ENCODE measurements at regions not wholly inside any gene's neighbourhood (a gene's known extent, or its start where the extent isn't known, plus 50 kb on each side); places are given as distances from the start of the nearest gene placed in this dataset.

DNA sequence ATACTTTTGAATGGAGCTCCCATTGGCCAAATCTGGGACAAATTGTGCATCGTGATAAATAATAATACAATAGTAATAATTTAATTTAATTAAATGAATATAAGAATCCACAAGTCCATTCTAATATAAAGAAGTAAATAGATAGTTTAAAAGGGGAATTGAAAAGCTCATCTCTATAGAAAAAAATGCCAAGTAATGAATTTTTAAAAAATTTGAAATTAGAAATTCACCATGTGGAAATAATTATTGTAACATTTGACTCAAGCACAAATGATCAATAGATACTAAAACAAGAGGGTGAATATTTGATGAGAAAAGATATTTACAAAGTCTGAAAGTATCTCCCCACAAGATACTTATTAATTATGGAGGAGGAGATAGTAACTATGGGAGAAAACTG lies 467.4 kb downstream of the CETN3 start:
- no peaks in the 10 kb centered on the region; the same call in 1 of the 2 replicates for H3K27me3 ChIP-seq (ENCODE audit: low read length)
- TF ChIP-seq, protein P1, sequence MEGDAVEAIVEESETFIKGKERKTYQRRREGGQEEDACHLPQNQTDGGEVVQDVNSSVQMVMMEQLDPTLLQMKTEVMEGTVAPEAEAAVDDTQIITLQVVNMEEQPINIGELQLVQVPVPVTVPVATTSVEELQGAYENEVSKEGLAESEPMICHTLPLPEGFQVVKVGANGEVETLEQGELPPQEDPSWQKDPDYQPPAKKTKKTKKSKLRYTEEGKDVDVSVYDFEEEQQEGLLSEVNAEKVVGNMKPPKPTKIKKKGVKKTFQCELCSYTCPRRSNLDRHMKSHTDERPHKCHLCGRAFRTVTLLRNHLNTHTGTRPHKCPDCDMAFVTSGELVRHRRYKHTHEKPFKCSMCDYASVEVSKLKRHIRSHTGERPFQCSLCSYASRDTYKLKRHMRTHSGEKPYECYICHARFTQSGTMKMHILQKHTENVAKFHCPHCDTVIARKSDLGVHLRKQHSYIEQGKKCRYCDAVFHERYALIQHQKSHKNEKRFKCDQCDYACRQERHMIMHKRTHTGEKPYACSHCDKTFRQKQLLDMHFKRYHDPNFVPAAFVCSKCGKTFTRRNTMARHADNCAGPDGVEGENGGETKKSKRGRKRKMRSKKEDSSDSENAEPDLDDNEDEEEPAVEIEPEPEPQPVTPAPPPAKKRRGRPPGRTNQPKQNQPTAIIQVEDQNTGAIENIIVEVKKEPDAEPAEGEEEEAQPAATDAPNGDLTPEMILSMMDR (IDR thresholded peaks at IDR 0.05; ENCODE audit: insufficient read depth, low read length, poor library complexity, severe bottlenecking) = no peak
- TF ChIP-seq EZH2phosphoT487 (conservative IDR thresholded peaks at IDR 0.05; ENCODE audit: low read length) = no peak

DNA sequence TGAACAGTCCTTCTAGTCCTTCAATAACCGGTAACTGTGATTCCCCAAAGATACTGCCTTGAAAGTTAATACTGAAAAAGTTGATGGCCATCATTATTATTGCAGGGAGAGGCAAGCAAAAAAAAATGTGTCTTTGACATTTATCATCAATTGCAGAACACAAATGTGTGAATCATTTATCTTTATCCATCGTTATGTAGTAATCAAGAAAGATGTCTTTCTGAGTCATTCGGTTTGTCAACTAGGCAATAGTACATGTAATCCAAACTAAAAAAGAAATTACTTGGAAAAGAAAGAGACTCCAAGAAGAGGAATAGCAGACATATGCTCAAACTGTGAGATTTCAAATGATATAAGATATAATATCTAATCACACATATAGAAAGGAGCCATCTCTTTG lies 473.0 kb downstream of the CETN3 start:
- Histone ChIP-seq H3K9me3 (ENCODE audit: insufficient read depth, low read length) (no peaks in the 10 kb centered on the region), H3K4me2 (ENCODE audit: low read depth, low read length, poor library complexity, severe bottlenecking) (no peak overlapping the region)

More for the DNA sequence above, 467.4 kb downstream of the CETN3 start:
- Histone ChIP-seq H3K9me2 (replicated peaks; ENCODE audit: insufficient read depth, low read length) (no peaks in the 10 kb centered on the region), H3K4me2 (ENCODE audit: low read depth, low read length, poor library complexity, severe bottlenecking) (no peak overlapping the region), H2AFZ (ENCODE audit: low read depth, low read length, severe bottlenecking) (no peak overlapping the region), H3K9me3 (ENCODE audit: insufficient read depth, low read length) (no peaks in the 10 kb centered on the region), H3K27ac (ENCODE audit: low read depth, low read length) (no peak overlapping the region), H3K4me3 (ENCODE audit: insufficient read depth, low read length, poor library complexity, severe bottlenecking) (no peak overlapping the region), H3F3A (ENCODE audit: insufficient read depth) (no peaks in the 10 kb centered on the region), H4K20me1 (ENCODE audit: low read depth, low read length) (no peaks in the 10 kb centered on the region), H3K36me3 (ENCODE audit: low read length) (no peaks in the 10 kb centered on the region), H3K79me2 (ENCODE audit: insufficient read depth, low read length) (no peaks in the 10 kb centered on the region), H3K9ac (ENCODE audit: low read length) (no peak overlapping the region)

DNA sequence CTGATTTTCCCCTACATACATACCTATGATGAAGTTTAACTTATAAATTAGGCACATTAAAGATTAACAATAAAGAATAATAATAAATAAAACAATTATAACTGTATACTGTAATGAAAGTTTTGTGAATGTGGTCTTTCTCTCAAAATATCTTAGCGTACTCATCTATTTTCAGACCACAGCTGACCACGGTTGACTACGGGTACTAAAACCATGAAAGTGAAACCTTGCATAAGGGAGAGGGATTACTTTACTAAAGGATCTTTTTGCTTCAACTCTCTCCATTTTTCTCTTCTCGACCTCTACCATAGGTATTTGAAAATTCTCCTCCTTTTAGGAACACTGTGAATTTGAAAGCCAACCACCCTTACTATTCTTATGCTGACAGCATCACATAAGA lies 475.5 kb downstream of the CETN3 start:
- no peaks in the 10 kb centered on the region for H4K20me1 ChIP-seq (ENCODE audit: low read depth, low read length)
- no peaks in the 10 kb centered on the region for H3K79me2 ChIP-seq (ENCODE audit: insufficient read depth, low read length)
- H3K27ac ChIP-seq (ENCODE audit: low read depth, low read length) = no peak overlapping the region
- no peaks in the 10 kb centered on the region for H3K9me3 ChIP-seq (ENCODE audit: insufficient read depth, low read length)
- no peaks in the 10 kb centered on the region for H3K27me3 ChIP-seq (ENCODE audit: low read length)
- no peak overlapping the region for H2AFZ ChIP-seq (ENCODE audit: low read depth, low read length, severe bottlenecking)
- no peak for TF ChIP-seq EZH2phosphoT487 (conservative IDR thresholded peaks at IDR 0.05; ENCODE audit: low read length)
- TF ChIP-seq, protein P1 (IDR thresholded peaks at IDR 0.05; ENCODE audit: insufficient read depth, low read length, poor library complexity, severe bottlenecking) = no peak
- no peak overlapping the region for H3K4me2 ChIP-seq (ENCODE audit: low read depth, low read length, poor library complexity, severe bottlenecking)
- H3K9ac ChIP-seq (ENCODE audit: low read length) = no peak overlapping the region
- no peaks in the 10 kb centered on the region for H3K36me3 ChIP-seq (ENCODE audit: low read length)
- H3K4me3 ChIP-seq (ENCODE audit: insufficient read depth, low read length, poor library complexity, severe bottlenecking) = no peak overlapping the region
- no peaks in the 10 kb centered on the region for H3F3A ChIP-seq (ENCODE audit: insufficient read depth)
- no peaks in the 10 kb centered on the region for H3K9me2 ChIP-seq (replicated peaks; ENCODE audit: insufficient read depth, low read length)

More for the DNA sequence above, 473.0 kb downstream of the CETN3 start:
- Histone ChIP-seq H3K4me3 (ENCODE audit: insufficient read depth, low read length, poor library complexity, severe bottlenecking) (no peak overlapping the region), H3K9me2 (replicated peaks; ENCODE audit: insufficient read depth, low read length) (no peaks in the 10 kb centered on the region), H3K27me3 (ENCODE audit: low read length) (no peaks in the 10 kb centered on the region; the same call in 1 of the 2 replicates), H3K27ac (ENCODE audit: low read depth, low read length) (no peak overlapping the region), H3K79me2 (ENCODE audit: insufficient read depth, low read length) (no peaks in the 10 kb centered on the region), H3K36me3 (ENCODE audit: low read length) (no peaks in the 10 kb centered on the region), H3F3A (ENCODE audit: insufficient read depth) (no peaks in the 10 kb centered on the region), H4K20me1 (ENCODE audit: low read depth, low read length) (no peaks in the 10 kb centered on the region), H3K9ac (ENCODE audit: low read length) (no peak overlapping the region), H2AFZ (ENCODE audit: low read depth, low read length, severe bottlenecking) (no peak overlapping the region)
- TF ChIP-seq EZH2phosphoT487 (conservative IDR thresholded peaks at IDR 0.05; ENCODE audit: low read length) = no peak
- TF ChIP-seq, protein P1 (IDR thresholded peaks at IDR 0.05; ENCODE audit: insufficient read depth, low read length, poor library complexity, severe bottlenecking) = no peak

Measured in SU-DHL-6 (cell line).